GM19240 (cell line): ENCODE measurements at regions not wholly inside any gene's neighbourhood (a gene's known extent, or its start where the extent isn't known, plus 50 kb on each side); places are given as distances from the start of the nearest gene placed in this dataset.

Experiments
- DNase-seq: peaks from one replicate; pipeline ENCODE4 v3.0.0; 2011; ENCODE audit warnings: low spot score; ENCODE audit not compliant: insufficient read length

DNA sequence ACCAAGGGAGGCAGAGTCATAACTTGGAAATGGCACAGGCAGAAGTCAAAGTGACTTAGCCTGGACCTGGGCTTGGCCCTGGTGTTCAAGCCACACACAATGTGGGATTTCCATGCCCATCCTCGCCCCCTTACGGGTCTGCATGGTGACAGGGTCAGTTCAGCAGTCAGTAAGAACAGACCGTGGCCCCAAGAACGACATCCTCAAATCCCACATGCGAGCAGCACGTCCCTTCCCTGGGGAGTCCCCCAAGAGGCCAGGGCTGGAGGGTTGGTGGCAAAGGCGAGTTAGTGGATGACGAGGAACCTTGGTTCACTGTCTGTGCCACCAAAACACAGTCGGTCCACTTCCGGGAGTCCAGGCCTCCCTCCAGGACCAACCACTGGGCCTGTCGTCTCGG lies 93.3 kb upstream of the MGMT start:
- no peak for DNase-seq

DNA sequence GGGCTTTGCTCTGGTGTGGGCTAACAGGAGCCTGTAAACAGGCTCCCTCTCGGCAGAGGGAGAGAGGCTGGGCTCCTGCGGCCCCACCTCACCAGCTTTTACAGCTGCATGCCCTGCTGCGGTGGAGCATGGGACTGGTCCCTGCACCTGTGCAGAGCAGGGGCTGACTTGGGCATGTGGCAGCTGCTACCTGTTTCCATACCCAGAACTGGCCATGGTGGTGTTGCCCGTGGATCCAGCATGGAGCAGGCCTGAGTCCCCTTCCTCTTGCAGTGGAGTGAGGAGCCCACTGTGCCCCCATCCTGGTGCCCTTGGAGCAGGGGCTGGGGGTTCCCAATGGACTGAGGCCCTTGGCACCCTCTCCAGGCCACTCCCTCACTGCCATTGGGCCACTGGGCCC lies 91.9 kb upstream of the MGMT start:
- no peak for DNase-seq

DNA sequence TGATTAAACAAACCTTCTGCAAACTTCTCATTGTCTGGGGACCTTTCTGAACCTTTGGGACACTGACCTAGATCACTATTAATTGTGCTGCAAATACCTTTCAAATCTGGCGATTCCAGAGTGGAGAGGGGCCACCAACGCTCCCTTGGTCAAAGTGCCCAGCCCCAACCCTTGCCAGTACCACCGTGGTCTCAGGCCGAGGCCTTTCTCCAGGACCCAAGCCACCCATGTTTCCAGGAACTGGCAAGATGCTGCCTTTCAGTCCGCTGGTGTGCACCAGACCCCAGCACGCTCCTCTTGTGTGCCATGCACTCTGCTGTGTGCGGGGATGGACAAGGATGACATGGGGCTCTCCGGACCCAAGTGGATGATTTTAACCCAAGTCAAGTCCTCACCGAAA lies 91.1 kb upstream of the MGMT start:
- DNase-seq: no peak

DNA sequence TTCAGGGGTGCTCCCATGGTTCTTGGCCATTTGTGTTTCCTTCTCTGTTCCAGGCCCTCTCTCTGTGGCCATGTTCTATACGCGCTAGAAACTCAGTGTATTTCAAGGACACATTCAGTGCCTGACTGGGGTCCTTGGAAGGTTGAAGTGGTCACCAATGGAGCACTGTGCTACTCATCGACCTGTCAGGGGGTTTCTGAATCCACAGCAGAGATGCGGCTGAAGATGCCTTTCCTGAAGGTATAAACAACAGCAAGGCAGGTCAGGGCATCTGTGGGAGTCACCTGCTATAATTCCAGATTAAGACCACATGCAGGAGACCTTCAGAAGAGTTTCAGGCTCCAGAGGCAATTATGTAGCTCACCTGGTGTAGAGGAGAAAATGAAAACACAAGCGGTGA lies 86.8 kb upstream of the MGMT start:
- DNase-seq: no peak

DNA sequence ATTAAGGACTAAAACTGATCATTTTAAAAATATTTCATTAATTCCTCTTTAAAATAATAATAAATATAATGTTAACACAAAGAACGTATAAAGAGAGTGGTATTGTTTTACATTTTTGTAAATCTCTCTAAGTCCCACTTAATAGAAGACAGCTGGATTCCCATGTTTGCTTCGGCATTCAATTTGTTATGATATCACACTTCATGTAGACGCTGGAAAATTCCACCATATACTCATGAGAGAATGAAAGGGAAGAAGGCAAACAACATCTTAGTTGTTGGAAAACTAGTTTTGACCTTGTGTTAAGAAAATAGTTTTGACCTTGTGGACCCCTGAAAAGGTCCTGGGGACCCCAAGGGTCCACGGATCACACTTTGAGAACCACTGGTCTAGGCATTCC lies 85.3 kb upstream of the MGMT start:
- DNase-seq: no peak

DNA sequence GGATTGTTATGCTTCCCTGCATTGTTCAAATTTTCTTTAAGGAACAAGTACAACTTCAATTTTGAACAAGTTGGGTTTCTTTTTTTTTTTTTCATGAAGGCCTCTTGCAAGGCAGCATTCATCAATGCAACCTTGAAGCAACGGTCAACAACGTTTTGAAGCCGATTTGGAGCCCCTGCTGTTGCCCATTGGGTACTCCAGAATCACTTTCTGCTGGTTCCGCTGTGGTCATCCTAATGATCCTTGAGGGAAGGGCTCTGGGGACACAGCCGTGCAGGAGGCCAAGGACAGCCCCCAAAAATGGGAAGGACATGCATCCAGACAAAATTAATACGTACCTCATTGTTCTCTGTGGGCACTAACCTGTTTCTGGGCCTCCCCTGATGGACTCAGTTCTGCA lies 84.6 kb upstream of the MGMT start:
- DNase-seq: no peak

DNA sequence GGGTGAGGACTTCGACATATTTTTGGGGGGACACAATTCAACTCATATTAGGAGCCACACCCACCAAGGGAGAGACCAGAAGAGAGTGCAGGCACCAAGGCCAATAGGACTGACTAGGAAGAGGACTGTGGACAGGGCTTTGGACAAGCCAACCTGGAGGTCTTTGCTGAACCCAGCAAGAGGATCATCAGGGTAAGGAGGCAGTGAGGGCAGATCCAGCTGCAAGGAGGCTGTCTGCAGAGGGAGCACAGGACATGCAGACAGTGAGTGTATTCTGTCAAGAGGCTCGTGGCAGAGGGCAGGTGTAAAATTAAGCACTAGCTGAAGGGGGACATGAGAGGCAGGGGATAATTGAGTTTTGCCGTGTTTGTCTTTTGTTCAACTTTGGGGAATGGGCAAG lies 83.4 kb upstream of the MGMT start:
- no peak for DNase-seq

DNA sequence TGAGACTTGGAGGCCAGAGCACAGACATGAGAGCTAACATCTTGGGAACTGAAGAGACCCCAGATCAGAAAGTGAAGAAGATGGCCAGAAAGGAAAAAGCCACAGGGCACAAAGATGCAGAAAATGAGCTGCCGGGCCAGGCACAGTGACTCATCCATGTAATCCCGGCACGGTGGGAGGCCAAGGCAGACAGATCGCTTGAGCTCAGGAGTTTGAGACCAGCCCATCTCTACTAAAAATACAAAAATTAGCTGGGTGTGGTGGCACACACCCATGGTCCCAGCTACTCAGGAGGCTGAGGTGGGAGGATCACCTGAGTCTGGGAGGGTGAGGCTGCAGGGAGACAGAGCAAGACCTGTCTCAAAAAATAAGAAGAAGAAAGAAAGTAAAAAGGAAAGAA lies 81.4 kb upstream of the MGMT start:
- no peak for DNase-seq

DNA sequence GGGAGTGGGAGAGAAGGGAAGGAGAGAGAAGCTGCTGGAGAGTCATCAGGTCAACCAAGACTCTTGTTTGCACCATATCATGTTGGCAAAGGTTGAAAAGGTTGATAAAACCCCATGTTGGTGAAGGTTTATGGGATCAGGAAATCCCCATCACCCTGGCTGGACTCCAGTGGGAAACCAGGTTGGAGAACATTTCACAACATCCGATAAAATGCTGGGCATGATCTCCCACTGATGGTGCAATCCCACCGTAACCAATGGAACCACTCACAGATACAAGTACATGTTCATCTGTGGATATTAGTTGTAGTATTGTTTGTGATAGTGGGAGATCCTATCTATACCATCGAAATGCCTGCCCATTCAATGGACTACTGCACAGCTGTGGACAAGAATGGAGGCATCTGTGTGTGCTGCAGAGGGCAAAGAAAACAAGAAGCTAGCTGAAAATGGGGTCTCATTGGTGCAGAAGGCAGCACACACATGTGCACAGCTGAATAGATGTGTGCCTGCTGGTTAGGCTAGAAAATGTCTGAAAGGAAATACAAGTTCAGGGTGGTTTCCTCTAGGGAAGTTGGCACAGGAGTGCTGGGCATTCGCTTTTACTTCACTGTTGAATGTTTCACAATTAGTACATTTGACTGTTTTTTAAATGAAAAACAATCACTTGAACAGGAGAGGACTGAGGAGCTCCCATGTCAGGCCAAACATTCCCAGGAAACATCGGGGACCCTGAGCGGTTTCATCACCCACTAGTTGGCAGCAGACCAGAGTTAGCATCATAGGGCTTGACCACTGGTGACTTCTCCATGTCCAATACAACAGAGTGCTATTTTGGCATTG lies 80.4 kb upstream of the MGMT start:
- no peak for DNase-seq

DNA sequence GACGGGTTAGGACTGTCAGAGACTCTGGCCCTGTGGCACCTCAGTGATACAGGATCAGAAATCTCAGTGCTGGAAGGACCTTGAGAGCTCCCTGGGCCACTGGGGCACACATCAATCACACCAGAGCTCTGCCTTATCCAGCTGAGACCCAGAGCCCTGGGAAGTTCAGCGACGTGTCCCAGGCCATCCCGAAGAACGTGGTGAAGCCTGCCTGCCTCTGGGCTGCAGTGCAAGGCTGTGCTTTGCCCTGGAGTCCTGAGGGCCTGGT lies 79.8 kb upstream of the MGMT start:
- no peak for DNase-seq

DNA sequence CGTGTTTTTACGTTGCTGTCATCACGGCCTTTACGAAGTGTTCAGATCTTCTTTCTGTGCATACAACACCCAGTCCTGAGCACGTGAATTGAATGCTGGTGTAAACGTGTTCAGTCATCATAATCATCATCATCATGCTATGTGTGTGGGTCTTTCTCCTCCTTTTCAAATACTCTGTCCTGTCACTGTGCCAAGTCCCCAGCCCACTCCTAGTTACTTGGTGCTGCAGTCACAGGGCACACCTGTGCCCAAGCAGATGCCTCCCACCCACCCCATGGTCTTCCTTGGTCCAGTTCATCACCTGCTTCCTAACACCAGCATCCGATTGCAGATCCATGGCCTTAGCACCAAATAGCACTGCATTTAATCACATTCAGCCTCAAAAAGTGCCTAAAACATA lies 78.6 kb upstream of the MGMT start:
- no peak for DNase-seq

DNA sequence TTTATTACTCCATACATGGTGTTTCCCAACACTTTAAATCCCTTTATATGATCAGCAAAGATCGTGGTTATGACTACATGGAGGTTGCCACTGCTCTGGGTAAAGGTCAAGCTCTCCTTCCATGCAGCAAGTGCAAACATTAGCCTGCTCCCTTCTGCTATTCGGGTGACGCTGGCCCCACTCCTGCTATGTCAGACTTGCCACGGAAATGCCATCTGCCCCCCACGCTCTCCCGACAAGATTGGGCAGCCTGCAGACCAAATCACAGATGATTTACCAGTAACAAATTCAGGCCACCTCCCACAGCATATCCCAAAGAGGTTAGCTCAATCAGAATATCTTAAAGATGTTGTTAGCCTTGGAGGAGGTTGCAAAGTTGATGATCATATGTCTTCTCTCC lies 77.8 kb upstream of the MGMT start:
- DNase-seq: no peak

DNA sequence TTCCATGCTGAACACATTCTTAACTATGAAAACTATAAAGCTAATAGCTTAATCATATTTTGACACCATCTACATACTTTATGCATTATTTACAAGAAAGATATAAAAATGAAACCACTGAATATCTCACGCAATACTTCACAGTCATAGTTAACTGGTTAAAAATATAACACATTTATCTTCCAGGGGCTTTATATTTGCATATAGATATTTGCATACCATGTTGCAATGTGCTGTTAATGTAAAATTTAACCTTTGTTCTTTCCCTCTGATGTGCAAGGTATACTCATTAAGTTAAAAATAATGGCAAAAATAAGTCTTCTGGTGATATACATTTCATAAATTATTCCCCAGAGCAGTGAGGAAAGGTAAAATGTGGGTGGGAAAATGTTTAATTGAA lies 76.9 kb upstream of the MGMT start:
- DNase-seq: no peak

DNA sequence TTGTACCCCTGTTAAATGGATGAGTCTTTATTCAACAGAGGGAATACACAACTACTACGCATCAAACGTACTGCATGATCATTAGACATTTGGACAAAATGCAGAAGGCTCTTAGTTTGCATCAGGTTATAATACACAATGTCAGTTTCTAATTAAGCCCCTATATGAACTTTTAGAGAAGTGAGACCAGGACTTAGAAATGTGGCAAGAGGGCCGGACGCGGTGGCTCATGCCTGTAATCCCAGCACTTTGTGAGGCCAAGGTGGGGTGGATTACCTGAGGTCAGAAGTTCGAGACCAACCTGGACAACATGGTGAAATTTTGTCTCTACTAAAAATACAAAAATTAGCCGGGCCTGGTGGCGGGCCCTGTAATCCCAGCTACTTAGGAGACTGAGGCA lies 76.3 kb upstream of the MGMT start:
- no peak for DNase-seq

DNA sequence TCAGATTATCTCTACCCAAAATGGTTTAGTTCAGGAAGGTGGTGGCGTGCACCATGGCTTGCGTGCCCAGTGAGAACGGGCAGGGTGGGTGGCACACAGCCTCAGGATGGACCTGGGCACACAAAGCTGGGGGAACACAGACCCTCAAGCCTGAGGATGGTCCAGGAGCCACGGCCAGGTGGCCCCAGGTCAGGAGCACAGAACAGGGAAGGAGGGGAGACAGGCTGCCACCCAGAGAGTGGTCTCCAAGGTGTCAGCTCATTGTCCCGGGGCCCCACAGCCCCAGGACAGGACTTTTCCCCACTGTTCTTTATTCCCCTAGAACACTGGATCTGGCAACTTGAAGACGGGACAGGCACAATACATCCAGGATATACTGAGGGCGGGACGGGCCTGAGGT lies 75.6 kb upstream of the MGMT start:
- no peak for DNase-seq

DNA sequence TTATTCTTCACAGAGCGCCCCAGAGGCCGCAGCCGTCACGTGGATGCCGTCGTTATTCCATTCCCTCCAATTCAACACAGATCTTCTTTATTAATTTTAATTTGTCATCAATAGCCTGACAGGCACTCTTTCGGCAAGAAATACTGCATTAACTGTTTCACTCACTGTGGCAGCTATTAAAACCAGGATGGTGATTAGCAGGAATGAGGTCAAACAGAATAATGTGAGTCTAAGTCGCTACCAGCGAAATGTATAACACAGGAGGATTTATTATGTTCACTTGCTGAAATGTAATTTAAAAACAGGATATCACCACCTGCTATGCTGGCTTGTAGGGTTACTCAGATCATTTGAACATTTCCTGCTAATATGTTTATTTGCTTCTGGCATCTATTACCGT lies 74.2 kb upstream of the MGMT start:
- DNase-seq: no peak

DNA sequence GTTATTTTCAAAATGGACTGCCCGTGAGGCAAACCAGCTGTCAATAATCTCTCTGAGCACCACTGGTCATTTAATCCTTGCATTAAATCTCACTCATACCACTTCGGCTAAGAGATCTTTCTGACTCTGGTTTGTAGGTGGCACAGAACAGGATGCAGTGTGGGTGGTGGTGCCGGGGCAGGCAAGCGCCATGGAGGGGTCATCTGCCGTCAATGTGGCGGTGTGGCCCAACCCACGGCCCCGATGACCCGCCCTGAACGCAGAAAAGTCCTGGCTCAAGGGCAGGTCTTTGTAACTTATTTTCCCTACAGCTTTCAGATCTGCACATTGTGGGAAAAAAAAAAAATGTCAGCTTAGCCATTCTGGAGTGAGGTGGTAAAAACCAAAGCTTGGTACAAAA lies 73.2 kb upstream of the MGMT start:
- no peak for DNase-seq

DNA sequence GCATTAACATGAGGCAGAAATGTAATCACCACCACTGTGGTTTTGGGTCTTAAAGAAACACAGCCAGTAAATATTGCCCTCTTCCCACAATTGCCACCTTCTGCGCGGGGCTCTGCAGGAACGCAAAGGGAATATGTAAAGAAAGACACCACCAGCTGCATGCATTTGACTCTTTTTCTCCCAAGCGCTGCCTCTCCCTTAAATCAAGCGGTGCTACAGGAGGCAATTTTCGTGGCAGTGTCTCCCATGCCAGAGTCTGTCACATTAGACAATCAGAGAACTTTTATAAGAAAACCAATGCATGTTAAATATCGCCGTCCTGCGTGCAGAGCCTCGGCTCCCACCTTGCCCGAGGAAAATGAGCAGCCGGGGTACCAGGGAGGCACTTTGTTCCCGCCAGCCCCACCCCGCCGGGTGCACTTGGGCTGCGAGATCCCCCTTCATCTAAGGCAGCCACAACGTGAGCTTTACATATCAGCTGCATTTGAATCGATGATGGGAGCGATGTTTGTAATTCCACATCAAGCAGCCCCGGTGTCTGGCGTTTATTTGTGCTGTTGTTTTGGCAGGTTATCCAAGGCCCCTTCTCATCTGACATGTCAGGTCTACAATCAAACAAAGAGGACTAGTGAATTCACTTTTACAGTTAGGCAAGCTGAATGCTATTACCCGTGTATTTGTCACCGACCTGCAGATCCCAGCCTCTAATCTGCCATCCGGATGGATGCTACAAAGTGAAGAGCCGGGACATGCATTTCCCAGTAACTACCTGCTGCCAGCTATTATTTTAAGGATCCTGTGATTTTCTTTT lies 72.3 kb upstream of the MGMT start:
- DNase-seq: no peak

DNA sequence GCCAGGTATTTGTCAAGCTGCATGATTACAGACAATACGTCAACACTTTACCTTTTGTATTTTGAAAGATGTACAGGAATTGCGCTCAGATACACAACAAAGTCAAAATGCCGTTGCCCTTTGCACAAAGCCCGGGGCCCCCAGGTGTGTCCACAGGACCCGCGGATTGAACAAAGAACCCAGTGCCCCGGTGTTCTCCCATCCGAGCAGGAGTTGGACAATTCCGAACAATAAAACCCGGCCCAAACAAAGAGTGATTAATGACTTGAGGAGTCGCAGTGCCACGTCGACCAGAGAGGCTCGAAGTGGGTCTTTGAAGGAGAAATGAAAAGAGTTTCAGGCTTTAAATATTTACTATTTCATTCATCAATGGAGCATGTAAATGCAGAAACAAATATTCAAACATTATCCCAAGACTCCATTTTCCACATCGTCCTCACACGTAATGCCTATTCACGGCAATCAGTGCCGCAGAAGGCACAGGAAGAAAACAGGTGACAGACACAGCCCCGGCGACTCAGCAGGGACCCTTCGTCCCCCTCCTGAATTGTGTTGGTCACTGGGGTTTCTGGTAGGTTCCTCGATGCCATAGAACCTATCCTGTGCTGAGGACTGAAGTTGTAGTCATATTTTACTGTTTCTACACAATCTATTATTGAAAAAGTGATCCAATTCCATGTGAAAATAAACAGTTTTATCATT lies 70.9 kb upstream of the MGMT start:
- no peak for DNase-seq

DNA sequence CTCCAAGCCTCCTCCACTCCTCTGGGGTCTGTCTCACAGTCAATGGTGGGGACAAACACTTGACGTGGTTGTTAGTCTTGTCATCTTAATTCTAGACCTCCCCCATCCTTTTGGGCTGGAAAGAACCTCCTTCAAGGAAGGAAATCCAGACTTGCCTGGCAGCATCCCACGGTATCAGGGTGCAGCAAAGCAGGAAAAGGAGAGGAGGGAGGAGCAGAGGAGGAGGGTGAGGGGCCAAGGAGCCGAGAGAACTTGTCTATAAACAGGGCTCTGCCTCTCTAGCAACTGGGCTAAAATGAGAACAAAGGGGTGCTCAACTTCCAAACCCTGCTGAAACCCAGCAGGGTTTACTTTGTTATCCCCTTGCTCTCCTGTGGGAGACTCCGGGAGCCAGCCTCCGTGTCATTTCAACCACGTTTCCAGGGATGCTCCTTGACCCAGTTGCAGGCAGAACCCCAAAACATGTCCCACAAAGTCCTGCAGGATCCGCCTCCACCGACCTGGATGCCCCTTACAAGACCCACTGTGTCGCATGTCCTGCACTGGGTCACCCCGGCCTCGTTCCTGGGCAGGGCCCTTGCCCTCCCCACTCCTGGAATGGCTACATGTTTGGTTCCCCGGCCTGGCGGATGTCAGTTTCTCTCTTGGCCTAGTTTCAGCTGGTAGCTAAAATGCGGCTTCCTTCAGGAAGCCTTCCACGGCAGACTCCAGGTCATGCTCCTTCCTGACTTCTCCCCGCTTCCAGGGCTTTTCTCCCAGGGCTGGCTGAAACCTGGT lies 69.7 kb upstream of the MGMT start:
- no peak for DNase-seq

DNA sequence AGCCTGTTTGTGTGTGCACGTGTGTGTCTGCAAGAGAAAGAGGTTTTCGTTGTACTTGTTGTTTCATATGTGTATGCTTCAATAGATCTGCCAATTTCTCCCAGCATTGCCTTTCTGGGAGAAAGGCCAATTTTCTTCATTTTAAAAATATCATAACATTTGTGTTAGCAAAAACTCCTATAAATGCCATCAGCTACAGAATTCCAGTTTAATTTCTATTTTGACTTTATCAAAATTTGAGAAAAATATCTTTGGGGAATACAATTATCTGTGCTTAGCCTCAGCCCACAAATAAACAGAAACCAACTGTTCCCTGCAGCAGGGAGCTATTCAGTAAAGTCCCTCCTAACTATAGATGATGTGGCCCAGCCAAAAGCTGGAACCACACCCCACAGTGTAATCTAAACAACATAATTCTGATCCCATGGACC lies 68.3 kb upstream of the MGMT start:
- DNase-seq: no peak

DNA sequence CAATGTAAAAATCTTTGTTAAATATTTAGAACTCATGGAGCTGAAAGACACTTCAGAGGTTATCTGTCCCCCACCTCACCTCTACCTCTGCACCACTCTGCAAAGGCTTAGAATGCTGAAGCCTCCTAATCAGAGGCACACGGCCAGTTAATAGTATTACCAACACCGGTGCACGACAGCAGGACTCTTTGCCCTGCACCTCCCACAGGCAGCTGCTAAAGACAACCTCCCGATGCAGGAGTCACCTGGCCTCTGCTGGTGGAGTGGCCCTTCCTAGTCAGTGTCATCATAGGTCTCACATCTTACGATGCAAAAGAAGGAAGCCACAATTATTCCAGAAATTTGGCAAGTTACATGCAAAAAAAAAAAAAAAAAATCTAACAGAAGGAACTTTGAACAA lies 66.6 kb upstream of the MGMT start:
- DNase-seq: no peak
